CD4-positive, alpha-beta T cell (primary cell): ENCODE measurements at regions not wholly inside any gene's neighbourhood (a gene's known extent, or its start where the extent isn't known, plus 50 kb on each side); places are given as distances from the start of the nearest gene placed in this dataset.

Source experiments
- ATAC-seq: fragments of 200-7000 bp; cut with Tn5 transposase; one replicate; pipeline ENCODE4 v1.10.0; 2022; ENCODE audit warnings: mild to moderate bottlenecking; ENCODE audit not compliant: poor library complexity
- CTCF ChIA-PET: fragments of 350-600 bp; sonication (Branson Sonifier 250); formaldehyde crosslinking; loops from one replicate; lab custom pipeline; 2021; ENCODE audit warnings: antibody characterized with exemption, inconsistent platforms; lab: Charles Lee
- POLR2A ChIA-PET: fragments of 350-600 bp; sonication (Branson Sonifier 250); formaldehyde crosslinking; loops from one replicate; lab custom pipeline; 2021; ENCODE audit warnings: antibody characterized with exemption, inconsistent platforms; lab: Charles Lee
- DNase-seq, 14 experiments: peaks; one replicate each; pipeline ENCODE4 v3.0.0-alpha.2; 2013 to 2020; ENCODE audit warnings: mixed read lengths in 2 of 14
- H3K27ac ChIP-seq, 2 donors: one replicate each; pipeline versions ENCODE4 v1.5.1 to v1.7.0; 2013; ENCODE audit warnings: low read length in 2 of 2, low read depth in 1 of 2, mild to moderate bottlenecking in 1 of 2
- H3K27me3 ChIP-seq, 2 experiments: 1 replicate in 1 of 2; 2 replicates in 1 of 2; pipeline versions ENCODE4 v1.6.1 to v1.7.0; 2013; ENCODE audit warnings: low read length in 2 of 2, control low read depth in 1 of 2, mild to moderate bottlenecking in 1 of 2, moderate library complexity in 1 of 2; ENCODE audit not compliant: insufficient read depth in 2 of 2, control insufficient read depth in 1 of 2
- H3K36me3 ChIP-seq: one replicate; pipeline ENCODE4 v1.6.1; 2013; ENCODE audit warnings: low read length, control low read depth; ENCODE audit not compliant: insufficient read depth
- H3K4me1 ChIP-seq: one replicate; pipeline ENCODE4 v1.6.1; 2013; ENCODE audit warnings: low read length, control low read depth; ENCODE audit not compliant: insufficient read depth
- H3K4me3 ChIP-seq: one replicate; pipeline ENCODE4 v1.5.1; 2013; ENCODE audit warnings: mild to moderate bottlenecking, low read length, moderate library complexity
- H3K9me3 ChIP-seq, 2 experiments: 1 replicate in 1 of 2; 2 replicates in 1 of 2; pipeline versions ENCODE4 v1.6.1 to v1.7.0; 2013; ENCODE audit warnings: low read length in 2 of 2, mild to moderate bottlenecking in 2 of 2, control low read depth in 1 of 2, moderate library complexity in 1 of 2; ENCODE audit not compliant: control insufficient read depth in 1 of 2, insufficient read depth in 1 of 2
- H3K27ac Mint-ChIP-seq: one replicate; pipeline ENCODE4 v1.8.0; 2020; ENCODE audit warnings: mixed read lengths
- H3K27me3 Mint-ChIP-seq: one replicate; pipeline ENCODE4 v1.8.0; 2021; ENCODE audit warnings: mixed read lengths
- H3K36me3 Mint-ChIP-seq: one replicate; pipeline ENCODE4 v1.8.0; 2021; ENCODE audit warnings: low read depth, mixed read lengths
- H3K4me1 Mint-ChIP-seq: one replicate; pipeline ENCODE4 v1.8.0; 2021; ENCODE audit warnings: low read depth, mixed read lengths
- H3K4me3 Mint-ChIP-seq: one replicate; pipeline ENCODE4 v1.8.0; 2020; ENCODE audit warnings: mild to moderate bottlenecking, mixed read lengths
- H3K9me3 Mint-ChIP-seq: one replicate; pipeline ENCODE4 v1.8.0; 2020; ENCODE audit warnings: mixed read lengths
- intact Hi-C, 2 experiments: fragments of 100-400 bp; cut with DNase I in 1 of 2; cut with micrococcal nuclease in 1 of 2; formaldehyde crosslinking; loops; one replicate each; pipeline versions ENCODE4 v1.15.1 to v1.9.0; 2023 to 2025; cut with DNase I, micrococcal nuclease
- TF ChIP-seq, protein P1 (sequence below): fragments of 200-600 bp; IDR thresholded peaks from one replicate; pipeline ENCODE4 v1.8.0; 2022; ENCODE audit warnings: antibody characterized with exemption, mild to moderate bottlenecking

DNA sequence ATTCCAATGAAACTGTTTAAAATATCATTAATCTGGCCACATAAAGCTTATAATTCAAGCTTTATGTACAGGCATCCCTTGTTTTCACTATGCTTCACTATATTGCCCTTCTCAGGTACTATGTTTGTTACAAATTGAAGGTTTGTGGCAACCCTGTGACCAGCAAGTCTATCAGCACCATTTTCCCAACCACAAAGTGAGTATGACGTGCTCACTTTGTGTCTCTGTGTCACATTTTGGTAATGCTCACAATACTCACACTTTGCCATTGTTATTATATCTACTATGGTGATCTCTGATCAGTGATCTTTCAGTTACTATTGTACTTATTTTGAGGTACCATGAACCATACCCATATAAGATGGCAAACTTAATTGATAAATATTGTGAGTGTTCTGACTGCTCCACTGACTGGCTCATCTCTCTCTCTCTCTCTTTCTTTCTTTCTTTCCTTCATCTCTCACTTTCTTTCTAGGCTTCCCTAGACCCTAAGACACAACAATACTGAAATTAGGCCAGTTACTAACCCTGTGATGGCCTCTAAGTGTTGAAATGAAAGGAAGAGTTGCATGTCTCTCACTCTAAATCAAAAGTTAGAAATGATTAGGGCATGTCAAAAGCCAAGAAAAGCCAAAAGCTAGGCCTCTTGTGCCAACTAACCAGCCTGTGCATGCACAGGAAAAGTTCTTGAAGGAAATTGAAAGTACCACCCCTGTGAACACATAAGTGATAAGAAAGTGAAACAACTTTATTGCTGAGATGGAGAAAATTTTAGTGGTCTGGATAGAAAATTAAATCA lies 227.9 kb downstream of the BCAS1 start:
- H3K4me3 Mint-ChIP-seq: peak overlapping the region; percentile 5
- H3K36me3 Mint-ChIP-seq: no peaks in the 10 kb centered on the region
- intact Hi-C loops: loop anchor here in 1 of 2 experiments (1.0 to 10.0 kb wide), 3 partner anchors 27 to 75 kb away; no protein-coding TSS in a partner anchor
- peak overlapping the region; percentile 83 for H3K27ac Mint-ChIP-seq
- Histone ChIP-seq H3K36me3 (no peaks in the 10 kb centered on the region), H3K4me3 (no peak overlapping the region), H3K4me1 (peaks cover 81% of the 10 kb centered on the region), H3K9me3 (no peaks in the 10 kb centered on the region), H3K27ac (peak overlapping the region in 1 of 2 donors; percentile 67), H3K27me3 (no peaks in the 10 kb centered on the region)
- peaks cover 82% of the 10 kb centered on the region for H3K4me1 Mint-ChIP-seq
- CTCF ChIA-PET: interaction anchor here (1.0 to 1.2 kb wide), 3 partner anchors 19 to 74 kb away, joined by 3 read pairs; no protein-coding TSS in a partner anchor
- peaks cover 2% of the 10 kb centered on the region for H3K9me3 Mint-ChIP-seq
- no peaks in the 10 kb centered on the region for H3K27me3 Mint-ChIP-seq
- ATAC-seq (peak; percentile 43), DNase-seq (peak in 4 of 14 experiments; percentile 31 to 80 (median 65))
- TF ChIP-seq, protein P1, sequence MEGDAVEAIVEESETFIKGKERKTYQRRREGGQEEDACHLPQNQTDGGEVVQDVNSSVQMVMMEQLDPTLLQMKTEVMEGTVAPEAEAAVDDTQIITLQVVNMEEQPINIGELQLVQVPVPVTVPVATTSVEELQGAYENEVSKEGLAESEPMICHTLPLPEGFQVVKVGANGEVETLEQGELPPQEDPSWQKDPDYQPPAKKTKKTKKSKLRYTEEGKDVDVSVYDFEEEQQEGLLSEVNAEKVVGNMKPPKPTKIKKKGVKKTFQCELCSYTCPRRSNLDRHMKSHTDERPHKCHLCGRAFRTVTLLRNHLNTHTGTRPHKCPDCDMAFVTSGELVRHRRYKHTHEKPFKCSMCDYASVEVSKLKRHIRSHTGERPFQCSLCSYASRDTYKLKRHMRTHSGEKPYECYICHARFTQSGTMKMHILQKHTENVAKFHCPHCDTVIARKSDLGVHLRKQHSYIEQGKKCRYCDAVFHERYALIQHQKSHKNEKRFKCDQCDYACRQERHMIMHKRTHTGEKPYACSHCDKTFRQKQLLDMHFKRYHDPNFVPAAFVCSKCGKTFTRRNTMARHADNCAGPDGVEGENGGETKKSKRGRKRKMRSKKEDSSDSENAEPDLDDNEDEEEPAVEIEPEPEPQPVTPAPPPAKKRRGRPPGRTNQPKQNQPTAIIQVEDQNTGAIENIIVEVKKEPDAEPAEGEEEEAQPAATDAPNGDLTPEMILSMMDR: no peak
- POLR2A ChIA-PET: interaction anchor here (0.9 to 1.9 kb wide), 14 partner anchors 14 to 263 kb away, joined by 3 to 11 read pairs (median 4); no protein-coding TSS in a partner anchor

DNA sequence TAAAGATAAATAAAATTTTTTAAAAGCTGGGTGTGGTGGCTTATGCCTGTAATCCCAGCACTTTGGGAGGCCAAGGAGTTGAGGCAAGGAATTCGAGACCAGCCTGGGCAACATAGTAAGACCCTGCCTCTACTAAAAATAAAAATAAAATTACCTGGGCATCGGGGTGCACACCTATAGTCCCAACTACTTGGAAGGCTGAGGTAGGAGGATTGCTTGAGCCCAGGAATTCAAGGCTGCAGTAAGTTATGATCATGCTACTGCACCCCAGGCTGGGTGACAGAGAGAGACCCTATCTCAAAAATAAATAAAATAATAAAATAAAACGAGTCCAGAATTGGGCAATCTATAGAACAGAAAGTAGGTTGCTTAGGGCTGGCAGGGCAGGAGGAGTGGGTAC lies 228.7 kb downstream of the BCAS1 start:
- ATAC-seq: no peak
- no peak for DNase-seq
- ChIA-PET POLR2A (interaction anchor here (1.1 to 2.8 kb wide), 2 partner anchors 24 to 247 kb away, joined by 3 to 17 read pairs; no protein-coding TSS in a partner anchor), CTCF (no interaction called here)
- no peaks in the 10 kb centered on the region for H3K36me3 Mint-ChIP-seq
- peaks cover 2% of the 10 kb centered on the region for H3K9me3 Mint-ChIP-seq
- H3K27me3 Mint-ChIP-seq: no peaks in the 10 kb centered on the region
- Histone ChIP-seq H3K27me3 (no peaks in the 10 kb centered on the region), H3K4me1 (peaks cover 82% of the 10 kb centered on the region), H3K36me3 (no peaks in the 10 kb centered on the region), H3K4me3 (no peak overlapping the region), H3K27ac (peak overlapping the region in 1 of 2 donors; percentile 67), H3K9me3 (no peaks in the 10 kb centered on the region)
- TF ChIP-seq, protein P1: no peak
- H3K27ac Mint-ChIP-seq: peak overlapping the region; percentile 83
- H3K4me3 Mint-ChIP-seq: peak overlapping the region; percentile 46
- H3K4me1 Mint-ChIP-seq: peaks cover 80% of the 10 kb centered on the region
- intact Hi-C loops: loop anchor here in 1 of 2 experiments (5.0 to 10.0 kb wide), 2 partner anchors 53 to 76 kb away; no protein-coding TSS in a partner anchor

DNA sequence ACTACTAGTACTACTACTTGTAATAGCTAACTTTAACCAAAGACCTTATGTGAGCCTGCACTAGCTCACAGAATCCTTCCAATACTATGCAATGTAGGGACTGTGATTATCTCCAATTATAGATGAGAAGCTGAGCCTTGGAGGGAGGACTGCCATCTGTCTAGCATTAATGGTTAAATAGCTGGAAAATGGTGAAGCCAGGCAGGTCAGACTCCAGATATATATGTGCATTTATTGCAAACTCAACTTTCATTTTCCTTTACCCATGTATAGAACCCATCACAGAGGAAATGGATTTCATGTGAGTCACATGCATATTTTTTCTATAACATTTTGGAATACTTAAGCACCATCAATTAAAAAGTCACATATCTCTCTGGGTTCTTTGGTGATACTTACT lies 229.9 kb downstream of the BCAS1 start:
- DNase-seq: no peak
- H3K9me3 ChIP-seq: no peaks in the 10 kb centered on the region
- no peaks in the 10 kb centered on the region for H3K36me3 Mint-ChIP-seq
- H3K4me3 Mint-ChIP-seq: no peak overlapping the region
- ATAC-seq: no peak
- H3K27me3 ChIP-seq: no peaks in the 10 kb centered on the region
- intact Hi-C loops: loop anchor here in 1 of 2 experiments (5.0 to 10.0 kb wide), 2 partner anchors 54 to 77 kb away; no protein-coding TSS in a partner anchor
- CTCF ChIA-PET: interaction anchor here (0.9 to 1.4 kb wide), 3 partner anchors 23 to 75 kb away, joined by 3 to 5 read pairs (median 3); no protein-coding TSS in a partner anchor
- H3K4me1 ChIP-seq: peaks cover 87% of the 10 kb centered on the region
- H3K27me3 Mint-ChIP-seq: no peaks in the 10 kb centered on the region
- TF ChIP-seq, protein P1: no peak
- H3K27ac Mint-ChIP-seq: peak overlapping the region; percentile 87
- peaks cover 73% of the 10 kb centered on the region for H3K4me1 Mint-ChIP-seq
- POLR2A ChIA-PET: interaction anchor here (0.7 to 2.8 kb wide), 6 partner anchors 10 to 59 kb away, joined by 3 to 17 read pairs (median 6); no protein-coding TSS in a partner anchor
- peak overlapping the region in 1 of 2 donors; percentile 17 for H3K27ac ChIP-seq
- no peak overlapping the region for H3K4me3 ChIP-seq
- no peaks in the 10 kb centered on the region for H3K36me3 ChIP-seq
- H3K9me3 Mint-ChIP-seq: peaks cover 2% of the 10 kb centered on the region
